NT2/D1 (cell line): ENCODE measurements at regions not wholly inside any gene's neighbourhood (a gene's known extent, or its start where the extent isn't known, plus 50 kb on each side); places are given as distances from the start of the nearest gene placed in this dataset.
"Not testable (repeated sequence)": the region's sequence is repeated elsewhere in the genome, so short reads cannot be mapped to it uniquely, and the experiment has no call there.

Experiments used
- DNase-seq: peaks from one replicate; pipeline ENCODE4 v3.0.0-alpha.2; 2011; ENCODE audit warnings: low read depth, low spot score
- H3K27me3 ChIP-seq: 2 replicates; pipeline ENCODE4 v1.6.0; 2011; ENCODE audit warnings: mild to moderate bottlenecking; ENCODE audit not compliant: insufficient read length, insufficient read depth
- H3K36me3 ChIP-seq: 2 replicates; pipeline ENCODE4 v1.6.1; 2011; ENCODE audit warnings: mild to moderate bottlenecking, low read length, mixed read lengths; ENCODE audit not compliant: insufficient read depth, insufficient read length
- H3K4me1 ChIP-seq: 2 replicates; pipeline ENCODE4 v1.5.1; 2011; ENCODE audit not compliant: insufficient read depth, insufficient read length
- H3K4me3 ChIP-seq: 2 replicates; pipeline ENCODE4 v1.5.1; 2011; ENCODE audit warnings: low read depth; ENCODE audit not compliant: insufficient read length
- H3K9ac ChIP-seq: 2 replicates; pipeline ENCODE4 v1.6.0; 2011; ENCODE audit warnings: low read depth; ENCODE audit not compliant: insufficient read length
- H3K9me3 ChIP-seq: 2 replicates; pipeline ENCODE4 v1.5.1; 2011; ENCODE audit warnings: mild to moderate bottlenecking, low read length; ENCODE audit not compliant: insufficient read depth
- SUZ12 ChIP-seq: IDR thresholded peaks from 2 replicates; pipeline ENCODE4 v1.6.1; 2011; ENCODE audit not compliant: insufficient read length, insufficient read depth; ENCODE audit errors: extremely low read depth
- YY1 ChIP-seq: IDR thresholded peaks from 2 replicates; pipeline ENCODE4 v1.6.1; 2011; ENCODE audit not compliant: insufficient read length, insufficient read depth
- ZNF274 ChIP-seq: IDR thresholded peaks from 2 replicates; pipeline ENCODE4 v1.6.1; 2011; ENCODE audit warnings: mild to moderate bottlenecking, low read depth, low read length

- Histone ChIP-seq H3K4me1 (no peaks in the 10 kb centered on the region), H3K9me3 (no peaks in the 10 kb centered on the region), H3K9ac (no peak overlapping the region), H3K27me3 (no peaks in the 10 kb centered on the region), H3K36me3 (no peaks in the 10 kb centered on the region), H3K4me3 (no peak overlapping the region)
- no peak for DNase-seq
- TF ChIP-seq ZNF274 (no peak), SUZ12 (no peak), YY1 (no peak)
Observed at GRCh38 chr2:66101206-66101605, 333.7 kb upstream of the MEIS1 start.

DNA sequence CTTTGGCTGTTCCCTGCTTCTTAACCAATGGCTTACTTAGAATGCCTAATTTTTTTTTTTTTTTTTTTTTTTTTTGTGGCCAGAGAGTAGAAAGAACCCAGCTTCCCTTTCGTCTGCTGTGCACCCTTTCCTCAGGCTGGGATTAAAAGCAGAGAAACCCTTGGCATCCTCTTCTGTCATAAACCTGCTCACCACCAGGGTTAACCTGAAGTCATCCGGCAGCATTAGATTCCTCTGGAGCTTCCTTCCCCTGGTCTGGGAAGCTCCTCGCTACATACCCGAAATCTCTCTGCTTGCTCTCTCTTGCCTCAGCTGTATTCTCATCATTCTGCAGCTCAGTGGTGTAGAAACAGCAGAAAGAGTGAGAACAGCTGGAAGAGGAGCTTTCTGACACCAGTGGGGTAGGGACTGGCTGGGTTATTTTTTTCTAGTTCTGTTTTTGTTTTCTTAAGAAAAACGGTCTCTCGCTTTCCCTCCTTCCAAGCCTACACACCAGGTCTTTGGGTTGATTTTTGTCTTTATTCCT lies 339.0 kb upstream of the MEIS1 start:
- H3K9me3 ChIP-seq = no peaks in the 10 kb centered on the region
- no peaks in the 10 kb centered on the region for H3K4me1 ChIP-seq
- H3K36me3 ChIP-seq = no peaks in the 10 kb centered on the region
- no peak overlapping the region for H3K9ac ChIP-seq
- no peak for DNase-seq
- no peak overlapping the region for H3K4me3 ChIP-seq
- H3K27me3 ChIP-seq = no peaks in the 10 kb centered on the region
- TF ChIP-seq ZNF274 = no peak
- TF ChIP-seq SUZ12 = no peak
- TF ChIP-seq YY1 = no peak

DNA sequence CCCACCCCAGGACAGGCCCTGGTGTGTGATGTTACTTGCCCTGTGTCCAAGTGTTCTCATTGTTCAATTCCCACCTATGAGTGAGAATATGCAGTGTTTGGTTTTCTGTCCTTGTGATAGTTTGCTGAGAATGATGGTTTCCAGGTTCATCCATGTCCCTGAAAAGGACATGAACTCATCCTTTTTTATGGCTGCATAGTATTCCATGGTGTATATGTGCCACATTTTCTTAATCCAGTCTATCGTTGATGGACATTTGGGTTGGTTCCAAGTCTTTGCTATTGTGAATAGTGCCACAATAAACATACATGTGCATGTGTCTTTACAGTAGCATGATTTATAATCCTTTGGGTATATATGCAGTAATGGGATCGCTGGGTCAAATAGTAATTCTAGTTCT lies 340.2 kb upstream of the MEIS1 start:
- DNase-seq, H3K27me3 ChIP-seq, H3K36me3 ChIP-seq, H3K4me3 ChIP-seq, H3K9ac ChIP-seq, H3K4me1 ChIP-seq, H3K9me3 ChIP-seq: not testable (repeated sequence)

DNA sequence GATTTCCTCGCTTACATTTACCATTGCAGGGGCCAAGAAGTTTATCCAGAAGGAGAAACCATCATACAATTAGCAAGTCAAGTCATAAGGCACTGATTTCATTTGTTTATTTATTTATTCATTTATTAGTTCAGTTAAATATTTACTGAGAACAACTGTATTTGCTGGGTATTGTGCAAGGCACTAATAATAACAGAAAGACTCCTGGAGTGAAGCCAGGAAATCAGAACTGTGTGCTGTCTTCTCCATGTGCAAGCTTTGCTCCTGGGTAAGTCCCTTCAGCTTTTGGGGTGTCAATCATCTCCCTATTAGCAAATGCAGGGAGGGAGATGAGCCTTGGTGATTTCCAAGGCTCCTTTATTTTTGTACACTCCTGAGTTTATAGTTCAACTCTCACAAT lies 341.6 kb upstream of the MEIS1 start:
- Histone ChIP-seq H3K9me3 (no peaks in the 10 kb centered on the region), H3K4me1 (no peaks in the 10 kb centered on the region), H3K4me3 (no peak overlapping the region), H3K36me3 (no peaks in the 10 kb centered on the region), H3K9ac (no peak overlapping the region), H3K27me3 (no peaks in the 10 kb centered on the region)
- no peak for DNase-seq
- no peak for TF ChIP-seq SUZ12

- Histone ChIP-seq H3K9ac (no peak overlapping the region), H3K4me3 (no peak overlapping the region), H3K9me3 (no peaks in the 10 kb centered on the region), H3K27me3 (no peaks in the 10 kb centered on the region), H3K36me3 (no peaks in the 10 kb centered on the region), H3K4me1 (no peaks in the 10 kb centered on the region)
- no peak for TF ChIP-seq SUZ12
- DNase-seq = no peak
Observed at GRCh38 chr2:66084948-66085590, 349.9 kb upstream of the MEIS1 start.

DNA sequence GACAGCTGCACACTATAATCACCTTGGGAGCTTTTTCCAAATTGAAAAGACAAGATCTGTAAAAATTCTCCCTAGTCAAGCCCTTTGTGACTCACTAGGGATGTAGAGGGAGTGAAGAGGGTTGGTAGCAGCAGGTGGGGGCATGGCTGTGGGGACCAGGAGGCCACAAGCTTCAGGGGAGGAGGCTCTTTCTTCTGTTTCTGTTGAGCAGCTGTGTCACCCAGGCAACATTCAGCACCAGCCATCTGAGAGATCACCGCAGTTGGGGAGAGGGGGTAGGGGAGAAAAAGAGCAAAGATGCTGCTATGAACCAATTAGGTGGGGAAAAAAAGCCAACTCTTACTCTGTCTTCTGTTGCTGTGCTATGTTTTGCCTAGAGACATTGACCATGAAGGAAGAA lies 352.3 kb upstream of the MEIS1 start:
- no peaks in the 10 kb centered on the region for H3K27me3 ChIP-seq
- H3K36me3 ChIP-seq = no peaks in the 10 kb centered on the region
- no peak overlapping the region for H3K4me3 ChIP-seq
- H3K9me3 ChIP-seq = no peaks in the 10 kb centered on the region
- no peak overlapping the region for H3K9ac ChIP-seq
- DNase-seq = no peak
- no peaks in the 10 kb centered on the region for H3K4me1 ChIP-seq
- TF ChIP-seq ZNF274 = no peak
- no peak for TF ChIP-seq YY1

DNA sequence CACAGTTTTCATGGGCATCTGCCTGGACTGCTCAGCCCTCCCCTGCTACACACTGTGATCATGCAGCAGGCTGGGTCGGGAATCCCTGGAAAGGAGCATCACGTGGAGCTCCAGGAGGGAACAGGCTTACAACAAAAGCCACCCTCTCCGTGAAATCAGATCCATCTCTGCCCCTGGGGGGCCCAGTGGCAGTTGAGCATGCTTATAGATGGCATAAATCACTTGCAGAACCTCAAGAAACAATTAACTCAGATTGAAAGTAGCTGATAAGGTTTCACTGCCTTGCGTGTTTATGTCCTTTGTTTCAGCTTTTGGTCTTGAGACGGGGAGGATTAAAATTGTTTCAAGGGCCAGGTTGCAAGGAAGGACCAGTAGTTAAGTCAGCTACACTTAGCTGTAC lies 354.8 kb upstream of the MEIS1 start:
- no peaks in the 10 kb centered on the region for H3K27me3 ChIP-seq
- no peak for DNase-seq
- TF ChIP-seq YY1 (no peak), ZNF274 (no peak), SUZ12 (no peak)
- no peaks in the 10 kb centered on the region for H3K36me3 ChIP-seq
- H3K9me3 ChIP-seq = no peaks in the 10 kb centered on the region
- no peak overlapping the region for H3K4me3 ChIP-seq
- H3K9ac ChIP-seq = no peak overlapping the region
- no peaks in the 10 kb centered on the region for H3K4me1 ChIP-seq

DNA sequence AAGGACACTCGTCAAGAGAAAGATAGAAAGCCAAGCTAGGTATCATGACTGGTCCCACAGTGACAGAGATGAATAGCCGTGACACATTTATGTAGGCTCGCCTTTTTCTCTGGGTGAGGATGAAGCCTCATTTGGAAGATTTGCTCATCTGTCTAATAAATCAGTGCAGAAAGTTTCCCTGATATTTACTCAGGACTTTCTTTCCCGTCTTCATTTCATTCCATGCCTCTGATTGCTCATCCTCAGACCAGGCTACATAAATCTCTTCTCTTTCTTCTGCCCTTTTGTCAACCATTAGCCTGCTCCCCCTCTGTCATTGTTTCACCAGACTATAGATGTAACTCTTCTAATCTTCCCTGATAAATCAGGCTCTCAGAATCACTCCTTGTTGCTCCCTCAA lies 361.8 kb upstream of the MEIS1 start:
- no peaks in the 10 kb centered on the region for H3K36me3 ChIP-seq
- DNase-seq = no peak
- H3K9ac ChIP-seq = no peak overlapping the region
- H3K4me1 ChIP-seq = no peaks in the 10 kb centered on the region
- H3K9me3 ChIP-seq = no peaks in the 10 kb centered on the region
- TF ChIP-seq YY1 (no peak), ZNF274 (no peak), SUZ12 (no peak)
- no peak overlapping the region for H3K4me3 ChIP-seq
- H3K27me3 ChIP-seq = no peaks in the 10 kb centered on the region
